ENCODE measurements at regions not wholly inside any gene's neighbourhood (a gene's known extent, or its start where the extent isn't known, plus 50 kb on each side); places are given as distances from the start of the nearest gene placed in this dataset.
"Not testable (repeated sequence)": the region's sequence is repeated elsewhere in the genome, so short reads cannot be mapped to it uniquely, and the experiment has no call there.

DNA sequence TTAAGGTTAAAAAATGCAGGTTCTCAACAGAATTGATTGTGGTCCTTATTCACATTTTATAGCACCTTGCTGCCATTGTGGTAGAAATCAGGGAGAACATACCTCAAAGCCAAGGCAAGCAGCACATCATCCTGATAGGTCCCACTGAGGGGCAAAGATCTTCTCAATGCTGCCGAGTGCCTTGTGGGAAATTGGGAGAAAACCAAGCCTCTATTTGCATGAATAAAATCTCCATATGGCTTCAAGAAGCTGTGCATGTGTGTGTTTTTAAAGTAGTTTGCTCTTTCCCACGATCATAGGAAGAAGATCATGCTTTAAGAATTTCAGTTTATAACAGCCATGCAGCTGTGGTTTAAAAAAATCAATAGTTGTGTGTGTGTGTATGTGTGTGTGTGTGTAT lies 216.9 kb upstream of the FBXL7 start:
- H3K4me3 ChIP-seq (ENCODE audit: low read depth in 1 of 5, low read length in 5 of 5) = no peak overlapping the region
- no peaks in the 10 kb centered on the region for H3K36me3 ChIP-seq (ENCODE audit: control insufficient read depth in 5 of 5, insufficient read depth in 5 of 5, low read length in 5 of 5)
- no peak overlapping the region for H3K27ac ChIP-seq (ENCODE audit: low read depth, low read length)
- H3K4me1 ChIP-seq (ENCODE audit: control insufficient read depth in 5 of 5, insufficient read depth in 5 of 5, low read length in 5 of 5) = no peaks in the 10 kb centered on the region
- H3K27me3 ChIP-seq (ENCODE audit: control insufficient read depth in 5 of 5, insufficient read depth in 4 of 5, low read length in 5 of 5) = no peaks in the 10 kb centered on the region
- peaks cover 0 to 13% (median 2%) of the 10 kb centered on the region in 5 donors for H3K9me3 ChIP-seq (ENCODE audit: control insufficient read depth in 5 of 5, low read length in 5 of 5)
- H3K9ac ChIP-seq (ENCODE audit: low read length in 5 of 5) = no peak overlapping the region

DNA sequence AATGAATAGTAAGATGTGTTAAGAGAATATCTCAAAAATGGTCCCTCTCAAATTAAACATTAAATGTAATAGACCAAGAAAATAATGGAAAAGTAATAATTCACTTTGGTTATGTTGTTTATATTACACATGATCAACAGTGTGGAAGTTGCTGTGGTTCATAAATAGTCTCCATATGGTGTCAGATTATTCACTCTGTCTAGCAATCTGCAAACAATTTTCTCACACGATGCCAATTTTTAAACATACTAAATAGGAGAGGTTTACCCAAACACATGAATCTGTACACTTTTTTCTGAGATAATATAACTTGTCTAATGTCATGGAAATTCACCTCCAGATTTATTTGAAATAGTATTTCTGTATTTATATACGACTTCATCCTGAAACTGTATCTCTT lies 217.4 kb upstream of the FBXL7 start:
- no peaks in the 10 kb centered on the region for H3K36me3 ChIP-seq (ENCODE audit: control insufficient read depth in 5 of 5, insufficient read depth in 5 of 5, low read length in 5 of 5)
- H3K4me3 ChIP-seq (ENCODE audit: low read depth in 1 of 5, low read length in 5 of 5) = no peak overlapping the region
- no peak overlapping the region for H3K27ac ChIP-seq (ENCODE audit: low read depth, low read length)
- peaks cover 0 to 13% (median 2%) of the 10 kb centered on the region in 5 donors for H3K9me3 ChIP-seq (ENCODE audit: control insufficient read depth in 5 of 5, low read length in 5 of 5)
- no peaks in the 10 kb centered on the region for H3K4me1 ChIP-seq (ENCODE audit: control insufficient read depth in 5 of 5, insufficient read depth in 5 of 5, low read length in 5 of 5)
- no peak overlapping the region for H3K9ac ChIP-seq (ENCODE audit: low read length in 5 of 5)
- H3K27me3 ChIP-seq (ENCODE audit: control insufficient read depth in 5 of 5, insufficient read depth in 4 of 5, low read length in 5 of 5) = no peaks in the 10 kb centered on the region

DNA sequence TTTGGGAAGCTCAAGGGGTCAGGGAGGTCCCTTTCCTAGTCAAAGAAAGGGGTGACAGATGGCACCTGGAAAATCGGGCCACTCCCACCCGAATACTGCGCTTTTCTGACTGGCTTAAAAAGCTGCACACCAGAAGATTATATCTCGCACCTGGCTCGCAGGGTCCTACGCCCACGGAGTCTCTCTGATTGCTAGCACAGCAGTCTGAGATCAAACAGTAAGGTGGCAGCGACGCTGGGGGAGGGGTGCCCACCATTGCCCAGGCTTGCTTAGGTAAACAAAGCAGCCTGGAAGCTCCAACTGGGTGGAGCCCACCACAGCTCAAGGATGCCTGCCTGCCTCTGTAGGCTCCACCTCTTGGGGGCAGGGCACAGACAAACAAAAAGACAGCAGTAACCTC lies 228.4 kb upstream of the FBXL7 start:
- H3K27ac ChIP-seq (ENCODE audit: low read depth, low read length) = not testable (repeated sequence)
- H3K9me3 ChIP-seq (ENCODE audit: control insufficient read depth in 5 of 5, low read length in 5 of 5) = peaks cover 0 to 11% (median 3%) of the 10 kb centered on the region in 5 donors

DNA sequence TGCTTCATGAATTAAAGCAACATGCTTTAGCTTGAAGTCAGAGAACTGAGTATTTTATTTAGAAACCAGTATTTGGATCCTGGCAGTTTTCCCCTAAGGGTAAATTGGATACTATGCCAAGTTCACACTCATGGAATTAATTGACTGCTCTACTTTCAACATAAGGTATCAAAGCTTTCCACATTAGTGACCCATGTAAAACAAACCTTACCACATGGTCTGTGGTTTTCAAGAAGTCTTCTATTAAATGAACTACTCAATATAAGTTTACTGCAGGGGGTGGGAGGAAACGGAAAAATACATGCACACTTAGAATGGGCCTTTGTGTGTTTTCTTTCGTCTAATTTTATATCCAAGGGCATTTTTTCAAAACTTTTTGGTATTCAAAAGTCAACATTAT lies 232.0 kb upstream of the FBXL7 start:
- peaks cover 0 to 3% (median 0%) of the 10 kb centered on the region in 5 donors for H3K27me3 ChIP-seq (ENCODE audit: control insufficient read depth in 5 of 5, insufficient read depth in 4 of 5, low read length in 5 of 5)
- no peak overlapping the region for H3K9ac ChIP-seq (ENCODE audit: low read length in 5 of 5)
- H3K9me3 ChIP-seq (ENCODE audit: control insufficient read depth in 5 of 5, low read length in 5 of 5) = peaks cover 0 to 11% (median 3%) of the 10 kb centered on the region in 5 donors
- H3K27ac ChIP-seq (ENCODE audit: low read depth, low read length) = no peak overlapping the region
- H3K4me3 ChIP-seq (ENCODE audit: low read depth in 1 of 5, low read length in 5 of 5) = no peak overlapping the region
- H3K4me1 ChIP-seq (ENCODE audit: control insufficient read depth in 5 of 5, insufficient read depth in 5 of 5, low read length in 5 of 5) = no peaks in the 10 kb centered on the region
- no peaks in the 10 kb centered on the region for H3K36me3 ChIP-seq (ENCODE audit: control insufficient read depth in 5 of 5, insufficient read depth in 5 of 5, low read length in 5 of 5)

More for the DNA sequence above, 228.4 kb upstream of the FBXL7 start:
- H3K27me3 ChIP-seq (ENCODE audit: control insufficient read depth in 5 of 5, insufficient read depth in 4 of 5, low read length in 5 of 5); H3K9ac ChIP-seq (ENCODE audit: low read length in 5 of 5); H3K4me3 ChIP-seq (ENCODE audit: low read depth in 1 of 5, low read length in 5 of 5); H3K4me1 ChIP-seq (ENCODE audit: control insufficient read depth in 5 of 5, insufficient read depth in 5 of 5, low read length in 5 of 5); H3K36me3 ChIP-seq (ENCODE audit: control insufficient read depth in 5 of 5, insufficient read depth in 5 of 5, low read length in 5 of 5): not testable (repeated sequence)

DNA sequence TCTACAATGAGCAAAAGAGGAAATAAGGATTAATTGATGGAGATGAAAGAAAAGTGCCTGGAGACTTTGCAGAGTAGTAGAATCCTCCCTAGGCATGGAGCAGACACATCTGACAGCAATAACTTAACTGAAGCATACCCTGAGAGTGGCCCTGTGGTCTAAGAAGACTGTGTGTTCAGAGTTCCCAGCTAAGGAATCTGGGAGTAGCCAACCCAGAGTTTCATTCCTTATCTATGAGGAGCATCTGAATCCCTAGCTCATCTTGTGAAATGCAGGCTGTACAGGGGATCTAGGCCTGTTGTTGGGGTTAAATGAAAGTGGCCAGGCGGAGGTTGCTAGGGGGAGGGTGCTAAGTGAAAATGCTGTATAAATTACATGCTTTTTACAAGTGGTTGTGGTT lies 233.1 kb upstream of the FBXL7 start:
- Histone ChIP-seq H3K27ac (ENCODE audit: low read depth, low read length) (no peak overlapping the region), H3K9ac (ENCODE audit: low read length in 5 of 5) (no peak overlapping the region), H3K4me3 (ENCODE audit: low read depth in 1 of 5, low read length in 5 of 5) (peak overlapping the region in 1 of 5 donors; percentile 9), H3K36me3 (ENCODE audit: control insufficient read depth in 5 of 5, insufficient read depth in 5 of 5, low read length in 5 of 5) (no peaks in the 10 kb centered on the region), H3K4me1 (ENCODE audit: control insufficient read depth in 5 of 5, insufficient read depth in 5 of 5, low read length in 5 of 5) (no peaks in the 10 kb centered on the region), H3K9me3 (ENCODE audit: control insufficient read depth in 5 of 5, low read length in 5 of 5) (peaks cover 0 to 11% (median 3%) of the 10 kb centered on the region in 5 donors), H3K27me3 (ENCODE audit: control insufficient read depth in 5 of 5, insufficient read depth in 4 of 5, low read length in 5 of 5) (peaks cover 0 to 3% (median 0%) of the 10 kb centered on the region in 5 donors)

DNA sequence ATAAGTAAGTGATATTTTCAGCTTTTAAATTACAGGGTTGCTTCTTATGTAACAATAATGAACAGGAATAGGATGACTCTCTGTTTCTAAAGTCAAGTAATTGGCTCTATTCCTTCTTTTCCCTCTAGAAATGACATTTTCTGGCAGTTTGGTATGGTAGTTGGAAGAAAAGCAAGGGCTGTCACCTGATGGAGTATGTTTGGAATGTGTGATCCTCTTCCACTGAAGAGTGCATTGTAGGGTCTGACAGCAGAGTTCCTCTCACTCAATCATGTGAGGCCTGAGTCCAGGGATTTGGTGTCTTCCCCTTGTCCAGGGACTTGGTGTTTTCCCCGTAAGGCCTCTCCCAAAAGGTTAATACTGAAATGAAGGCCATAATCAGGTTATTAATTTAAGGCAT lies 233.8 kb upstream of the FBXL7 start:
- H3K4me3 ChIP-seq (ENCODE audit: low read depth in 1 of 5, low read length in 5 of 5) = no peak overlapping the region

DNA sequence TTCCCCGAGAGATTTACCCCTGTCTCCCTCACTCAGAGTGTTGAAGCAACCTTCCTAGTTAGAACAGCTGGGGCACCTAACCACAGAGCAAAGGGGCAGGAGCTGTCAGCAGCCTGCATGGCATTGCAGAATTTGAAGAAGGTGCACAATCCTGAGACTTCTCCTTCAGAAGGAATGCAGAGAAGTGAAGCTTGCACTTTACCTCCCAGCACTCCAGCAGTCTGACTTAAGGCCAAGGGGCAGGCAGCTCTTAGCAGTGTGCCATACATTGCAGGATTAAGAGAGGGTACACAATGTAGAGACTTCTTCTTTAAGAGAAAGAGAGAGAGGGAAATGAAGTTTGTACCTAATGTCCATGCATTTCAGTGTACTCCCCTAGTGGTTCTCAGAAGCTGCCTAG lies 236.0 kb upstream of the FBXL7 start:
- Histone ChIP-seq H3K9me3 (ENCODE audit: control insufficient read depth in 5 of 5, low read length in 5 of 5) (peaks cover 0 to 9% (median 3%) of the 10 kb centered on the region in 5 donors), H3K4me3 (ENCODE audit: low read depth in 1 of 5, low read length in 5 of 5) (no peak overlapping the region), H3K36me3 (ENCODE audit: control insufficient read depth in 5 of 5, insufficient read depth in 5 of 5, low read length in 5 of 5) (no peaks in the 10 kb centered on the region), H3K4me1 (ENCODE audit: control insufficient read depth in 5 of 5, insufficient read depth in 5 of 5, low read length in 5 of 5) (peaks cover 0 to 7% (median 0%) of the 10 kb centered on the region in 5 donors), H3K27ac (ENCODE audit: low read depth, low read length) (no peak overlapping the region), H3K9ac (ENCODE audit: low read length in 5 of 5) (no peak overlapping the region), H3K27me3 (ENCODE audit: control insufficient read depth in 5 of 5, insufficient read depth in 4 of 5, low read length in 5 of 5) (no peaks in the 10 kb centered on the region)

More for the DNA sequence above, 233.8 kb upstream of the FBXL7 start:
- H3K36me3 ChIP-seq (ENCODE audit: control insufficient read depth in 5 of 5, insufficient read depth in 5 of 5, low read length in 5 of 5) = no peaks in the 10 kb centered on the region
- peaks cover 0 to 11% (median 3%) of the 10 kb centered on the region in 5 donors for H3K9me3 ChIP-seq (ENCODE audit: control insufficient read depth in 5 of 5, low read length in 5 of 5)
- H3K27ac ChIP-seq (ENCODE audit: low read depth, low read length) = no peak overlapping the region
- peaks cover 0 to under 1% (median 0%) of the 10 kb centered on the region in 5 donors for H3K4me1 ChIP-seq (ENCODE audit: control insufficient read depth in 5 of 5, insufficient read depth in 5 of 5, low read length in 5 of 5)
- H3K9ac ChIP-seq (ENCODE audit: low read length in 5 of 5) = no peak overlapping the region
- peaks cover 0 to 3% (median 0%) of the 10 kb centered on the region in 5 donors for H3K27me3 ChIP-seq (ENCODE audit: control insufficient read depth in 5 of 5, insufficient read depth in 4 of 5, low read length in 5 of 5)

DNA sequence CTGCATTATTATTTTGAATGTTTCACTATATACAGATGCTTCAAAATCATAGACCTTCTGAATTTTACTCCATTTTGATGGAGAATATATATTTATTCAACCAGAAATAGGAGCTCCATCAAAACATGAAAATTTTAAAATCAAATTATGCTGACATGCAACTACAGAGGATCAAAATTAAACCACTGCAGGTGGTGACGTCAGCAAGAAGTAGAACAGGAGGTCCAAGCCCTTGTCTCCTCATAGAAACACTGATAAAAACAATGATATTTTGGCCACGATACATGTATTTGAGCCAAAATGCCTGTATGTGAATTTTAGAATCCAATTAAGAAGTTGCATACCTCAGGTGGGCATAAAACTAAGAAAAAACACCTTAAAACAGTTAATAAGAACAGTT lies 236.6 kb upstream of the FBXL7 start:
- Histone ChIP-seq H3K9ac (ENCODE audit: low read length in 5 of 5) (no peak overlapping the region), H3K36me3 (ENCODE audit: control insufficient read depth in 5 of 5, insufficient read depth in 5 of 5, low read length in 5 of 5) (no peaks in the 10 kb centered on the region), H3K4me3 (ENCODE audit: low read depth in 1 of 5, low read length in 5 of 5) (no peak overlapping the region), H3K27me3 (ENCODE audit: control insufficient read depth in 5 of 5, insufficient read depth in 4 of 5, low read length in 5 of 5) (no peaks in the 10 kb centered on the region), H3K27ac (ENCODE audit: low read depth, low read length) (no peak overlapping the region), H3K4me1 (ENCODE audit: control insufficient read depth in 5 of 5, insufficient read depth in 5 of 5, low read length in 5 of 5) (peaks cover 0 to 7% (median 0%) of the 10 kb centered on the region in 5 donors), H3K9me3 (ENCODE audit: control insufficient read depth in 5 of 5, low read length in 5 of 5) (peaks cover 0 to 9% (median 3%) of the 10 kb centered on the region in 5 donors)

DNA sequence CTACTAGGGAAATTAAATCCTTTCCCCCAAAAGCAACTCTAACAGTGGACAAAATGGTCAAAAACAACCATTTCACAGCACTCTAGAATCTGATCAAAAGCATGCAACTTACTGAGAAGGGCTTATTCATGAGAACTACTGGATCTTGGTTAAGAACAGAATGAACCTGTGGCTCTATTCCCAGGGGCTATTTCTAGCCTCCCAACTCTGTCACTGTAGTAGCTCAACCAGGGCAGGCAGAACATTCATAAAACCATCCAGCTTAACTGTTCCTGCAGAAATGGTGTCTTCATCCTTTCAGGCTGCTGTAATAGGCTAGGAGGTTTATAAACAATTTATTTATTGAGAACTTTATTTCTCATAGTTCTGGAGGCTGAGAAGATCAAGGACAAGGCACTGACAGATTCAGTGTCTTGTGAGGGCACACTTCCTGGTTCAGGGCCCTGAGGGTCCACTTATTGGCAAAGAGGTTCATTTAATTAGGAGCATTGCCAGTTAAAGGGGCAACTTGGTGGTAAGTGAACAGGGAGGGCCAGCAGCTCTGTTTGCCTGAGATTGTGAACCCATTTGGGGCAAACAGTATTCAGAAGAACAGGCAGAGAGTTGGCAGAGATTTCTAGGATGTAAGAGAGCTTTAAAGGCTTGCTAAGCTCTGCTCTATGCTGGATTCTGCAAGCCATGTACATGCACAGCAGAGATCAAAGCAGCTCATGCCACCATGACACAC lies 238.5 kb upstream of the FBXL7 start:
- Histone ChIP-seq H3K27me3 (ENCODE audit: control insufficient read depth in 5 of 5, insufficient read depth in 4 of 5, low read length in 5 of 5) (no peaks in the 10 kb centered on the region), H3K36me3 (ENCODE audit: control insufficient read depth in 5 of 5, insufficient read depth in 5 of 5, low read length in 5 of 5) (no peaks in the 10 kb centered on the region), H3K4me3 (ENCODE audit: low read depth in 1 of 5, low read length in 5 of 5) (no peak overlapping the region), H3K9ac (ENCODE audit: low read length in 5 of 5) (no peak overlapping the region), H3K27ac (ENCODE audit: low read depth, low read length) (no peak overlapping the region), H3K4me1 (ENCODE audit: control insufficient read depth in 5 of 5, insufficient read depth in 5 of 5, low read length in 5 of 5) (peaks cover 0 to 7% (median 0%) of the 10 kb centered on the region in 5 donors), H3K9me3 (ENCODE audit: control insufficient read depth in 5 of 5, low read length in 5 of 5) (no peaks in the 10 kb centered on the region)

DNA sequence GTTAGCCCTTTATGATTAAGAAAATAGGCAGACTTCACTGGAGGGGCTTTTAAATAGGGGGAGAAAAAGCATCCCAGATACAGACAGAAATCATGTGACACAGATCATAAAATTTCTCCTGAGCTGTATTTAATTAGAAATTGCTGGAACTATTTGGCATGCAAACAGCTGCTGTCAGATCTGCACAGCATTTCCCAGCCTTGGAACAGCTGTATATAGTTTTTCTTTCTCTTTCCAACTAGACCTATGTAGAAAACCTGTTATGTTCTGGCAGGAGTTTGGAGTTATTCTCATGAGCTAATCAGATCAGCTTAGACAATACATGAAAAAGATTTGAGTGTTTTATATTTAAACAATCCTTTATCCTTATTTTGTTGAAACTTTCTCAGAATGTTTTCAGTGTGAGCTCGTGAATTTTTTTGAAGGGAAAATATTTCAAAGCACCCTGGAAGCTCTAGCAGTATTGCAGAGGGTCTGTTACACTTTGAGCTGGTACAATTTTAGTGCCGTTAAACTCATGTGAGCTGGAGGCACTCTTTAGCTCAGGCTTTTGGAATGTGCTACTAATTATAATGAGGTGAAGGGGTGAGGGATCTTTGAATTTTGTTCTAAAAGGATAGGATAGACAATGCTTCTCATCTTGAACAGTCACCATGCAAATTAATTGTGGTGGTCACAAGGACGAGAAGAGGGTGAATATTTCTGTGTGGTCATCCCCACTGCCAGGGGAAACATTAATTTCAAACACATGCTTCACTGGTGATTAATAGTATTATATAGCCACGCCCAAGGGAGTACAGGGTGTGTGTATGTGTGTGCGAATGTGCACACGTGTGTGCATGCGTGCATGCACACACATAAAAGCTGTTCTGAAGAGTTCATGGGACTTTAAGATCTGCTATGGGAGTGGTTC lies 239.4 kb upstream of the FBXL7 start:
- Histone ChIP-seq H3K27ac (ENCODE audit: low read depth, low read length) (no peak overlapping the region), H3K9me3 (ENCODE audit: control insufficient read depth in 5 of 5, low read length in 5 of 5) (no peaks in the 10 kb centered on the region), H3K4me1 (ENCODE audit: control insufficient read depth in 5 of 5, insufficient read depth in 5 of 5, low read length in 5 of 5) (peaks cover 0 to 7% (median 0%) of the 10 kb centered on the region in 5 donors), H3K36me3 (ENCODE audit: control insufficient read depth in 5 of 5, insufficient read depth in 5 of 5, low read length in 5 of 5) (no peaks in the 10 kb centered on the region), H3K4me3 (ENCODE audit: low read depth in 1 of 5, low read length in 5 of 5) (no peak overlapping the region), H3K9ac (ENCODE audit: low read length in 5 of 5) (no peak overlapping the region), H3K27me3 (ENCODE audit: control insufficient read depth in 5 of 5, insufficient read depth in 4 of 5, low read length in 5 of 5) (no peaks in the 10 kb centered on the region)

Data from subcutaneous abdominal adipose tissue (tissue), 5 donors.